ENCODE measurements at regions not wholly inside any gene's neighbourhood (a gene's known extent, or its start where the extent isn't known, plus 50 kb on each side); places are given as distances from the start of the nearest gene placed in this dataset.
A peak's percentile ranks its signal among the peaks of the same experiment; 100 is the strongest.

- TF ChIP-seq E2F4 (CRISPR knock-in tag; IDR thresholded peaks at IDR 0.05; ENCODE audit: borderline replicate concordance, low read depth) (no peak), GRHL2 (CRISPR knock-in tag; IDR thresholded peaks at IDR 0.05; ENCODE audit: insufficient replicate concordance, severe bottlenecking) (no peak)
Measured at GRCh38 chr5:42015681-42016080, 90.6 kb downstream of the FBXO4 start (continued).

- H3K27ac Mint-ChIP-seq, result no peak overlapping the region
- ChIA-PET CTCF (no interaction called here), POLR2A (no interaction called here)
- peaks cover 11% of the 10 kb centered on the region for H3K9me3 Mint-ChIP-seq
- TF ChIP-seq IRF2 (CRISPR knock-in tag; IDR thresholded peaks at IDR 0.05; ENCODE audit: borderline replicate concordance, low read depth), result no peak
- 0 out of 2 replicates have a peak, but pooled peaks have one; percentile 32 for TF ChIP-seq PRDM15 (CRISPR knock-in tag; IDR thresholded peaks at IDR 0.05)
- ATAC-seq (peak; percentile 43), DNase-seq (ENCODE audit: low spot score) (no peak)
- no peaks in the 10 kb centered on the region for H3K27me3 Mint-ChIP-seq (ENCODE audit: low read depth)
- peaks cover 10% of the 10 kb centered on the region for H3K4me1 Mint-ChIP-seq
- no peaks in the 10 kb centered on the region for H3K36me3 Mint-ChIP-seq
- H3K4me3 Mint-ChIP-seq, result no peak overlapping the region
Measured at GRCh38 chr5:42020788-42021530, 95.9 kb downstream of the FBXO4 start.

- ChIA-PET CTCF (no interaction called here), POLR2A (no interaction called here)
- no peaks in the 10 kb centered on the region for H3K27me3 Mint-ChIP-seq (ENCODE audit: low read depth)
- no peak overlapping the region for H3K27ac Mint-ChIP-seq
- DNase-seq (ENCODE audit: low spot score) (no peak), ATAC-seq (no peak)
- peaks cover 16% of the 10 kb centered on the region for H3K9me3 Mint-ChIP-seq
- no peak for TF ChIP-seq ETV6 (CRISPR knock-in tag; IDR thresholded peaks at IDR 0.05)
- TF ChIP-seq ZBTB21 (CRISPR knock-in tag; IDR thresholded peaks at IDR 0.05; ENCODE audit: borderline replicate concordance), result no peak
- no peak for TF ChIP-seq MXD4 (CRISPR knock-in tag; IDR thresholded peaks at IDR 0.05; ENCODE audit: borderline replicate concordance)
- TF ChIP-seq ATF1 (CRISPR knock-in tag; IDR thresholded peaks at IDR 0.05), result no peak
- H3K4me1 Mint-ChIP-seq, result peaks cover 10% of the 10 kb centered on the region
- H3K36me3 Mint-ChIP-seq, result no peaks in the 10 kb centered on the region
- no peak overlapping the region for H3K4me3 Mint-ChIP-seq
Measured at GRCh38 chr5:42021923-42022322, 96.8 kb downstream of the FBXO4 start.

GRCh38 chr5:42022383-42022972 is 97.4 kb downstream of the FBXO4 start:
- ChIA-PET CTCF (no interaction called here), POLR2A (no interaction called here)
- no peak overlapping the region for H3K4me3 Mint-ChIP-seq
- TF ChIP-seq ZBTB43 (CRISPR knock-in tag; IDR thresholded peaks at IDR 0.05) (no peak), ZMAT4 (CRISPR knock-in tag; IDR thresholded peaks at IDR 0.05) (no peak), MYBL2 (CRISPR knock-in tag; IDR thresholded peaks at IDR 0.05) (no peak)
- H3K4me1 Mint-ChIP-seq, result peaks cover 11% of the 10 kb centered on the region
- H3K9me3 Mint-ChIP-seq, result peaks cover 22% of the 10 kb centered on the region
- ATAC-seq, result no peak
- H3K27ac Mint-ChIP-seq, result no peak overlapping the region
- no peaks in the 10 kb centered on the region for H3K27me3 Mint-ChIP-seq (ENCODE audit: low read depth)
- no peak for DNase-seq (ENCODE audit: low spot score)
- H3K36me3 Mint-ChIP-seq, result no peaks in the 10 kb centered on the region
